Lower lobe of right lung (tissue), 2 donors: ENCODE measurements at regions not wholly inside any gene's neighbourhood (a gene's known extent, or its start where the extent isn't known, plus 50 kb on each side); places are given as distances from the start of the nearest gene placed in this dataset.

Experiments used
- ATAC-seq, 2 donors: fragments of 200-7000 bp; cut with Tn5 transposase; one replicate each; pipeline ENCODE4 v1.9.1; 2020 to 2022; ENCODE audit warnings: mild to moderate bottlenecking in 2 of 2, moderate library complexity in 2 of 2
- DNase-seq: peaks from one replicate; pipeline ENCODE4 v3.0.0-alpha.2; 2020
- H3K27ac ChIP-seq: fragments of 200-600 bp; one replicate; pipeline ENCODE4 v1.8.0; 2022
- H3K27me3 ChIP-seq: fragments of 200-600 bp; one replicate; pipeline ENCODE4 v1.8.0; 2022; ENCODE audit warnings: low read depth
- H3K36me3 ChIP-seq: fragments of 200-600 bp; one replicate; pipeline ENCODE4 v1.8.0; 2022; ENCODE audit warnings: mild to moderate bottlenecking
- H3K4me1 ChIP-seq: fragments of 200-600 bp; one replicate; pipeline ENCODE4 v1.8.0; 2022
- H3K4me3 ChIP-seq: fragments of 200-600 bp; one replicate; pipeline ENCODE4 v1.8.0; 2022; ENCODE audit warnings: mild to moderate bottlenecking
- H3K9me3 ChIP-seq: fragments of 200-600 bp; one replicate; pipeline ENCODE4 v1.8.0; 2022
- CTCF ChIP-seq: fragments of 200-600 bp; IDR thresholded peaks from one replicate; pipeline ENCODE4 v1.8.0; 2022; ENCODE audit warnings: antibody characterized with exemption, mild to moderate bottlenecking
- intact Hi-C: fragments of 100-400 bp; cut with DNase I; formaldehyde crosslinking; loops from one replicate; pipeline ENCODE4 v1.11.0; 2022
- donor health status: DM: no; HTN: yes; CAD: no; lungs with severe emphysema.

- H3K4me3 ChIP-seq, result no peak overlapping the region
- no peak overlapping the region for H3K27ac ChIP-seq
- ATAC-seq (no peak), DNase-seq (no peak)
- no peaks in the 10 kb centered on the region for H3K36me3 ChIP-seq
- no peaks in the 10 kb centered on the region for H3K4me1 ChIP-seq
- no peaks in the 10 kb centered on the region for H3K27me3 ChIP-seq
- intact Hi-C loops, result no loop called here
- H3K9me3 ChIP-seq, result no peaks in the 10 kb centered on the region
- no peak for TF ChIP-seq CTCF
Observed at GRCh38 chr21:16199539-16199938, 469.8 kb downstream of the USP25 start.

GRCh38 chr21:16201718-16202117 is 471.9 kb downstream of the USP25 start:
- DNase-seq (no peak), ATAC-seq (no peak)
- TF ChIP-seq CTCF, result no peak
- Histone ChIP-seq H3K9me3 (no peaks in the 10 kb centered on the region), H3K36me3 (no peaks in the 10 kb centered on the region), H3K4me3 (no peak overlapping the region), H3K4me1 (no peaks in the 10 kb centered on the region), H3K27ac (no peak overlapping the region), H3K27me3 (no peaks in the 10 kb centered on the region)
- intact Hi-C loops, result no loop called here

- DNase-seq (no peak), ATAC-seq (no peak)
- TF ChIP-seq CTCF, result no peak
- Histone ChIP-seq H3K9me3 (no peaks in the 10 kb centered on the region), H3K27ac (no peak overlapping the region), H3K27me3 (no peaks in the 10 kb centered on the region), H3K4me1 (no peaks in the 10 kb centered on the region), H3K36me3 (no peaks in the 10 kb centered on the region), H3K4me3 (no peak overlapping the region)
- intact Hi-C loops, result no loop called here
Observed at GRCh38 chr21:16205527-16205926, 475.7 kb downstream of the USP25 start.

- Histone ChIP-seq H3K4me1 (peaks cover 16% of the 10 kb centered on the region), H3K4me3 (no peak overlapping the region), H3K9me3 (no peaks in the 10 kb centered on the region), H3K27ac (no peak overlapping the region), H3K27me3 (no peaks in the 10 kb centered on the region), H3K36me3 (no peaks in the 10 kb centered on the region)
- intact Hi-C loops, result no loop called here
- DNase-seq (no peak), ATAC-seq (no peak)
- no peak for TF ChIP-seq CTCF
Observed at GRCh38 chr21:16211339-16212303, 481.8 kb downstream of the USP25 start.

GRCh38 chr21:16213518-16213917 is 483.7 kb downstream of the USP25 start:
- H3K27ac ChIP-seq, result no peak overlapping the region
- no peak overlapping the region for H3K4me3 ChIP-seq
- no peaks in the 10 kb centered on the region for H3K27me3 ChIP-seq
- intact Hi-C loops, result no loop called here
- ATAC-seq (no peak), DNase-seq (no peak)
- H3K36me3 ChIP-seq, result no peaks in the 10 kb centered on the region
- no peak for TF ChIP-seq CTCF
- peaks cover 16% of the 10 kb centered on the region for H3K4me1 ChIP-seq
- no peaks in the 10 kb centered on the region for H3K9me3 ChIP-seq
